ENCODE measurements at regions not wholly inside any gene's neighbourhood (a gene's known extent, or its start where the extent isn't known, plus 50 kb on each side); places are given as distances from the start of the nearest gene placed in this dataset.

GRCh38 chr3:73727854-73728253 is 103.1 kb upstream of the PDZRN3 start:
- Histone ChIP-seq H3K27me3 (ENCODE audit: insufficient read depth) (no peaks in the 10 kb centered on the region), H3K27ac (ENCODE audit: low read depth in 2 of 2, low read length in 1 of 2) (peak overlapping the region; percentile 65 to 82), H2AFZ (ENCODE audit: low read depth) (peak overlapping the region; percentile 71), H3K9ac (no peak overlapping the region), H3K4me1 (ENCODE audit: control insufficient read depth in 1 of 2, insufficient read depth in 2 of 2, low read depth in 1 of 2, low read length in 1 of 2) (peaks cover 11 to 14% of the 10 kb centered on the region in 2 experiments), H3K79me2 (ENCODE audit: insufficient read depth) (no peaks in the 10 kb centered on the region), H3F3A (replicated peaks; ENCODE audit: insufficient read depth) (no peaks in the 10 kb centered on the region), H3K4me2 (peak overlapping the region; percentile 65), H3K9me3 (no peaks in the 10 kb centered on the region), H3K9me2 (no peaks in the 10 kb centered on the region), H3K36me3 (replicated peaks in 1 of 2; ENCODE audit: control insufficient read depth in 1 of 2, insufficient read depth in 2 of 2, low read length in 1 of 2) (no peaks in the 10 kb centered on the region), H3K4me3 (ENCODE audit: low read depth in 2 of 2, low read length in 1 of 2) (no peak overlapping the region), H4K20me1 (ENCODE audit: insufficient read depth) (no peaks in the 10 kb centered on the region)
- ChIA-PET CTCF (interaction anchor here (0.8 kb wide), 1 partner anchor 219 kb away, joined by 4 read pairs; no protein-coding TSS in a partner anchor), POLR2A (no interaction called here)
- DNase-seq = no peak
- 65% methylated on average over 2 of the region's 2 CpGs for WGBS (ENCODE audit: low lambda C conversion rate)
- TF ChIP-seq JUND (IDR thresholded peaks at IDR 0.05) = no peak
- no peak for TF ChIP-seq REST (IDR thresholded peaks at IDR 0.05; ENCODE audit: low read depth, low read length)
- TF ChIP-seq FOXM1 (IDR thresholded peaks at IDR 0.05; ENCODE audit: low read depth) = no peak
- TF ChIP-seq EZH2phosphoT487 (IDR thresholded peaks at IDR 0.05; ENCODE audit: borderline replicate concordance, low read depth) = no peak
- TF ChIP-seq RFX5 (IDR thresholded peaks at IDR 0.05; ENCODE audit: low read length) = no peak
- no peak for TF ChIP-seq NFIC (IDR thresholded peaks at IDR 0.05; ENCODE audit: borderline replicate concordance)
- no peak for TF ChIP-seq CHD2 (IDR thresholded peaks at IDR 0.05; ENCODE audit: low read length, partially characterized antibody)
- TF ChIP-seq GABPA (IDR thresholded peaks at IDR 0.05; ENCODE audit: low read depth) = no peak
- TF ChIP-seq NRF1 (IDR thresholded peaks at IDR 0.05; ENCODE audit: low read depth, low read length) = no peak
- no peak for TF ChIP-seq FOXJ3 (CRISPR knock-in tag; IDR thresholded peaks at IDR 0.05)
- TF ChIP-seq GATA2 (CRISPR knock-in tag; IDR thresholded peaks at IDR 0.05) = no peak
- no peak for TF ChIP-seq IRF3 (IDR thresholded peaks at IDR 0.05; ENCODE audit: low read depth, low read length)
- TF ChIP-seq CTCF (IDR thresholded peaks at IDR 0.05) = no peak
- no peak for TF ChIP-seq TCF12 (IDR thresholded peaks at IDR 0.05)
- no peak for TF ChIP-seq RXRA (IDR thresholded peaks at IDR 0.05; ENCODE audit: borderline replicate concordance, low read depth)
- TF ChIP-seq RAD21 (IDR thresholded peaks at IDR 0.05; ENCODE audit: low read length) = no peak
- TF ChIP-seq RCOR1 (IDR thresholded peaks at IDR 0.05; ENCODE audit: low read length) = no peak
- TF ChIP-seq MEF2A (IDR thresholded peaks at IDR 0.05; ENCODE audit: borderline replicate concordance, low read depth) = no peak
- TF ChIP-seq TAF1 (IDR thresholded peaks at IDR 0.05; ENCODE audit: borderline replicate concordance, low read depth, low read length) = no peak
